BE2C (cell line): ENCODE measurements at regions not wholly inside any gene's neighbourhood (a gene's known extent, or its start where the extent isn't known, plus 50 kb on each side); places are given as distances from the start of the nearest gene placed in this dataset.

ENCODE experiments used
- DNase-seq: peaks from one replicate; pipeline ENCODE4 v3.0.0-alpha.2; 2020
- H3K27me3 ChIP-seq: fragments of 250-450 bp; sonication (Bioruptor Pico); 2 replicates; pipeline ENCODE4 v1.5.1; 2020; ENCODE audit warnings: mild to moderate bottlenecking
- H3K36me3 ChIP-seq: fragments of 250-450 bp; sonication (Bioruptor Pico); 2 replicates; pipeline ENCODE4 v1.5.1; 2020; ENCODE audit warnings: mild to moderate bottlenecking
- H3K4me1 ChIP-seq: fragments of 250-450 bp; sonication (Bioruptor Pico); 2 replicates; pipeline ENCODE4 v1.5.1; 2020
- H3K4me3 ChIP-seq: 2 replicates; pipeline ENCODE4 v1.5.1; 2011; ENCODE audit warnings: low read depth, low read length
- H3K9me3 ChIP-seq: fragments of 250-450 bp; sonication (Bioruptor Pico); 2 replicates; pipeline ENCODE4 v1.5.1; 2020
- CTCF ChIP-seq: IDR thresholded peaks from 2 replicates; pipeline ENCODE4 v1.5.1; 2012; ENCODE audit warnings: mild to moderate bottlenecking, low read depth, low read length

- DNase-seq = no peak
- H3K36me3 ChIP-seq = no peaks in the 10 kb centered on the region
- H3K27me3 ChIP-seq = no peaks in the 10 kb centered on the region
- H3K4me3 ChIP-seq = no peak overlapping the region
- no peaks in the 10 kb centered on the region for H3K9me3 ChIP-seq
- no peaks in the 10 kb centered on the region for H3K4me1 ChIP-seq
- TF ChIP-seq CTCF = no peak
Measured at GRCh38 chr6:66029391-66029790, 322.4 kb upstream of the EYS start.

- H3K9me3 ChIP-seq = no peaks in the 10 kb centered on the region
- no peak overlapping the region for H3K4me3 ChIP-seq
- DNase-seq = no peak
- TF ChIP-seq CTCF = no peak
- no peaks in the 10 kb centered on the region for H3K36me3 ChIP-seq
- H3K27me3 ChIP-seq = no peaks in the 10 kb centered on the region
- no peaks in the 10 kb centered on the region for H3K4me1 ChIP-seq
Measured at GRCh38 chr6:65999288-65999791, 292.3 kb upstream of the EYS start.

- DNase-seq = no peak
- H3K4me3 ChIP-seq = no peak overlapping the region
- no peaks in the 10 kb centered on the region for H3K36me3 ChIP-seq
- no peak for TF ChIP-seq CTCF
- H3K27me3 ChIP-seq = no peaks in the 10 kb centered on the region
- H3K9me3 ChIP-seq = no peaks in the 10 kb centered on the region
- no peaks in the 10 kb centered on the region for H3K4me1 ChIP-seq
Measured at GRCh38 chr6:65998544-65998943, 291.5 kb upstream of the EYS start.

GRCh38 chr6:65997539-65997938 lies 290.5 kb upstream of the EYS start:
- Histone ChIP-seq H3K9me3 (no peaks in the 10 kb centered on the region), H3K36me3 (no peaks in the 10 kb centered on the region), H3K4me3 (no peak overlapping the region), H3K4me1 (no peaks in the 10 kb centered on the region), H3K27me3 (no peaks in the 10 kb centered on the region)
- DNase-seq = no peak
- no peak for TF ChIP-seq CTCF

GRCh38 chr6:65996096-65996495 lies 289.1 kb upstream of the EYS start:
- H3K4me1 ChIP-seq = no peaks in the 10 kb centered on the region
- no peaks in the 10 kb centered on the region for H3K27me3 ChIP-seq
- no peak overlapping the region for H3K4me3 ChIP-seq
- no peaks in the 10 kb centered on the region for H3K9me3 ChIP-seq
- H3K36me3 ChIP-seq = no peaks in the 10 kb centered on the region
- DNase-seq = no peak
- TF ChIP-seq CTCF = no peak

- H3K4me3 ChIP-seq = no peak overlapping the region
- H3K9me3 ChIP-seq = no peaks in the 10 kb centered on the region
- no peak for DNase-seq
- no peaks in the 10 kb centered on the region for H3K36me3 ChIP-seq
- H3K4me1 ChIP-seq = no peaks in the 10 kb centered on the region; the same call in 1 of the 2 replicates
- H3K27me3 ChIP-seq = no peaks in the 10 kb centered on the region
- no peak for TF ChIP-seq CTCF
Measured at GRCh38 chr6:65989676-65990075, 282.6 kb upstream of the EYS start.
